H1 (cell line): ENCODE measurements at regions not wholly inside any gene's neighbourhood (a gene's known extent, or its start where the extent isn't known, plus 50 kb on each side); places are given as distances from the start of the nearest gene placed in this dataset.

ENCODE experiments used
- CTCF ChIA-PET: fragments of 300-600 bp; sonication (Branson Sonifier 250); formaldehyde crosslinking; loops from one replicate; lab custom pipeline; 2021; ENCODE audit not compliant: partially characterized antibody; lab: Charles Lee
- POLR2A ChIA-PET: fragments of 300-600 bp; sonication (Branson Sonifier 250); formaldehyde crosslinking; loops from one replicate; lab custom pipeline; 2021; ENCODE audit warnings: inconsistent platforms; ENCODE audit not compliant: partially characterized antibody; lab: Charles Lee
- DNase-seq, 2 experiments: peaks; one replicate each; pipeline versions ENCODE4 v3.0.0 to v3.0.0-alpha.2; 2010 to 2022; ENCODE audit warnings: low spot score in 2 of 2, low read depth in 1 of 2, mixed read lengths in 1 of 2
- FAIRE-seq: peaks from 2 replicates; lab custom pipeline; 2011; peaks lifted over from hg19 to GRCh38; lab: Jason Lieb, UNC
- H2AFZ ChIP-seq: 2 replicates; pipeline ENCODE4 v1.8.1; 2012; ENCODE audit warnings: low read length, inconsistent platforms
- H2AK5ac ChIP-seq: 2 replicates; pipeline ENCODE4 v1.6.1; 2013; ENCODE audit warnings: low read depth, low read length
- H2BK120ac ChIP-seq: replicated peaks from 2 replicates; pipeline ENCODE3; 2013; ENCODE audit warnings: low read depth, low read length, inconsistent platforms
- H2BK12ac ChIP-seq: 2 replicates; pipeline ENCODE4 v1.6.1; 2013; ENCODE audit warnings: low read depth, low read length
- H2BK15ac ChIP-seq: 2 replicates; pipeline ENCODE4 v1.6.1; 2013; ENCODE audit warnings: low read length
- H2BK20ac ChIP-seq: 2 replicates; pipeline ENCODE4 v1.6.1; 2013; ENCODE audit warnings: low read length
- H2BK5ac ChIP-seq: 2 replicates; pipeline ENCODE4 v1.6.1; 2013; ENCODE audit warnings: low read depth, low read length
- H3K14ac ChIP-seq: 2 replicates; pipeline ENCODE4 v1.6.1; 2013; ENCODE audit warnings: inconsistent platforms; ENCODE audit not compliant: insufficient read length
- H3K18ac ChIP-seq: 2 replicates; pipeline ENCODE4 v1.6.1; 2013; ENCODE audit warnings: low read length; ENCODE audit errors: extremely low read depth
- H3K23ac ChIP-seq: 2 replicates; pipeline ENCODE4 v1.6.1; 2013; ENCODE audit warnings: inconsistent platforms; ENCODE audit not compliant: insufficient read length
- H3K23me2 ChIP-seq: 2 replicates; pipeline ENCODE4 v1.6.1; 2013; ENCODE audit warnings: low read depth, low read length
- H3K27ac ChIP-seq: 2 replicates; pipeline ENCODE4 v1.6.1; 2011; ENCODE audit warnings: low read depth, low read length, inconsistent platforms
- H3K27me3 ChIP-seq, 4 experiments: replicated peaks in 1 of 4; 1 replicate in 1 of 4; 2 replicates in 3 of 4; pipeline versions ENCODE4 v1.6.1 to v1.8.1; 2011 to 2013; ENCODE audit warnings: low read length in 3 of 4, mild to moderate bottlenecking in 3 of 4, inconsistent platforms in 2 of 4, mixed read lengths in 2 of 4, moderate library complexity in 1 of 4; ENCODE audit not compliant: control insufficient read depth in 3 of 4, insufficient read depth in 3 of 4; ENCODE audit errors: extremely low read depth in 1 of 4
- H3K36me3 ChIP-seq, 4 experiments: 2 replicates each; pipeline versions ENCODE4 v1.6.1 to v1.8.1; 2011 to 2013; ENCODE audit warnings: mild to moderate bottlenecking in 4 of 4, low read length in 3 of 4, moderate library complexity in 2 of 4, control low read depth in 1 of 4, inconsistent platforms in 1 of 4; ENCODE audit not compliant: insufficient read depth in 4 of 4, control insufficient read depth in 2 of 4
- H3K4ac ChIP-seq: replicated peaks from 2 replicates; pipeline ENCODE3; 2013; ENCODE audit warnings: low read length, low read depth, mixed read lengths, inconsistent platforms; ENCODE audit not compliant: insufficient read length
- H3K4me1 ChIP-seq, 4 experiments: replicated peaks in 1 of 4; 1 replicate in 1 of 4; 2 replicates in 3 of 4; pipeline versions ENCODE4 v1.6.1 to v1.8.1; 2011 to 2013; ENCODE audit warnings: low read length in 3 of 4, inconsistent platforms in 2 of 4, mixed read lengths in 1 of 4; ENCODE audit not compliant: insufficient read depth in 4 of 4, control insufficient read depth in 3 of 4
- H3K4me2 ChIP-seq, 2 experiments: 2 replicates each; pipeline versions ENCODE4 v1.6.1 to v1.8.1; 2011 to 2013; ENCODE audit warnings: low read depth in 2 of 2, low read length in 2 of 2, control low read depth in 1 of 2, inconsistent platforms in 1 of 2, mild to moderate bottlenecking in 1 of 2; ENCODE audit not compliant: insufficient read depth in 1 of 2
- H3K4me3 ChIP-seq, 4 experiments: fragments of 200-600, 300-600 bp in 1 of 4; sonication (generic), shearing (Covaris generic), sonication (Bioruptor Twin) in 1 of 4; 2 replicates each; pipeline versions ENCODE4 v1.5.1 to v1.8.1; 2011 to 2016; ENCODE audit warnings: low read length in 4 of 4, low read depth in 3 of 4, control low read depth in 2 of 4, inconsistent platforms in 2 of 4, mild to moderate bottlenecking in 2 of 4, mixed read lengths in 1 of 4, moderate library complexity in 1 of 4; ENCODE audit not compliant: insufficient read depth in 2 of 4; ENCODE audit errors: extremely low read depth in 1 of 4
- H3K56ac ChIP-seq: replicated peaks from 2 replicates; pipeline ENCODE3; 2013; ENCODE audit warnings: low read depth, mild to moderate bottlenecking, mixed read lengths, low read length, inconsistent platforms; ENCODE audit not compliant: insufficient read length
- H3K79me1 ChIP-seq: 2 replicates; pipeline ENCODE4 v1.6.1; 2013; ENCODE audit warnings: low read depth, low read length, control low read depth
- H3K79me2 ChIP-seq, 2 experiments: 2 replicates each; pipeline versions ENCODE4 v1.6.1 to v1.8.1; 2012 to 2013; ENCODE audit warnings: low read length in 2 of 2, mild to moderate bottlenecking in 2 of 2, inconsistent platforms in 1 of 2; ENCODE audit not compliant: insufficient read depth in 2 of 2, control insufficient read depth in 1 of 2
- H3K9ac ChIP-seq, 4 experiments: replicated peaks in 1 of 4; 1 replicate in 1 of 4; 2 replicates in 3 of 4; pipeline versions ENCODE4 v1.6.1 to v1.8.1; 2011 to 2013; ENCODE audit warnings: low read depth in 3 of 4, low read length in 3 of 4, control low read depth in 2 of 4, mild to moderate bottlenecking in 2 of 4, moderate library complexity in 2 of 4, inconsistent platforms in 1 of 4; ENCODE audit errors: extremely low read depth in 1 of 4
- H3K9me3 ChIP-seq, 2 experiments: 2 replicates each; pipeline versions ENCODE4 v1.6.1 to v1.8.1; 2012 to 2013; ENCODE audit warnings: mild to moderate bottlenecking in 2 of 2, moderate library complexity in 2 of 2, control low read depth in 1 of 2, inconsistent platforms in 1 of 2, low read depth in 1 of 2, low read length in 1 of 2, mixed read lengths in 1 of 2; ENCODE audit not compliant: insufficient read depth in 2 of 2
- H4K20me1 ChIP-seq, 2 experiments: replicated peaks in 1 of 2; 2 replicates each; pipeline versions ENCODE3 to v1.8.1; 2011 to 2013; ENCODE audit warnings: inconsistent platforms in 2 of 2, low read length in 2 of 2, mild to moderate bottlenecking in 1 of 2; ENCODE audit not compliant: insufficient read depth in 2 of 2, control insufficient read depth in 1 of 2
- H4K5ac ChIP-seq: 2 replicates; pipeline ENCODE4 v1.6.1; 2013; ENCODE audit warnings: low read length, low read depth, mixed read lengths, inconsistent platforms; ENCODE audit not compliant: insufficient read length
- H4K8ac ChIP-seq: 2 replicates; pipeline ENCODE4 v1.8.0; 2013; ENCODE audit warnings: mild to moderate bottlenecking, moderate library complexity, low read length, inconsistent platforms; ENCODE audit not compliant: insufficient read depth; ENCODE audit errors: extremely low read depth
- H4K91ac ChIP-seq: replicated peaks from 2 replicates; pipeline ENCODE3; 2013; ENCODE audit warnings: low read length, mixed read lengths, inconsistent platforms; ENCODE audit not compliant: insufficient read length
- BRCA1 ChIP-seq: IDR thresholded peaks from 2 replicates; pipeline ENCODE4 v1.6.1; 2012; ENCODE audit warnings: low read depth, low read length, improper control_type of control experiment
- CBX8 ChIP-seq: fragments of 300-800, 300-1000 bp; sonication (generic); IDR thresholded peaks from 2 replicates; pipeline ENCODE4 v1.7.1; 2016; ENCODE audit warnings: low read depth, low read length, borderline replicate concordance
- CHD1 ChIP-seq: IDR thresholded peaks from 2 replicates; pipeline ENCODE4 v1.6.1; 2012; ENCODE audit warnings: low read depth, low read length, improper control_type of control experiment
- CREB1 ChIP-seq: IDR thresholded peaks from 2 replicates; pipeline ENCODE4 v1.6.1; 2012; ENCODE audit warnings: inconsistent platforms
- EZH2 ChIP-seq: fragments of 200-600 bp; sonication (generic); IDR thresholded peaks from 2 replicates; pipeline ENCODE4 v1.7.1; 2012; ENCODE audit warnings: low read depth, mild to moderate bottlenecking, moderate library complexity, low read length, inconsistent platforms; ENCODE audit not compliant: severe bottlenecking
- GTF2F1 ChIP-seq: IDR thresholded peaks from 2 replicates; pipeline ENCODE4 v1.6.1; 2012; ENCODE audit warnings: low read depth, low read length, improper control_type of control experiment, borderline replicate concordance
- JUND ChIP-seq: IDR thresholded peaks from 2 replicates; pipeline ENCODE4 v1.6.1; 2011; ENCODE audit warnings: mild to moderate bottlenecking, improper control_type of control experiment, low read length
- NANOG ChIP-seq: IDR thresholded peaks from 2 replicates; pipeline ENCODE4 v1.6.1; 2011; ENCODE audit warnings: low read length, low read depth, mild to moderate bottlenecking, inconsistent platforms; ENCODE audit not compliant: insufficient read depth, poor library complexity, severe bottlenecking
- RXRA ChIP-seq: IDR thresholded peaks from 2 replicates; pipeline ENCODE4 v1.6.1; 2011; ENCODE audit warnings: low read depth, mild to moderate bottlenecking, low read length, moderate library complexity; ENCODE audit not compliant: insufficient read depth
- SIX5 ChIP-seq: IDR thresholded peaks from 2 replicates; pipeline ENCODE4 v1.6.1; 2011; ENCODE audit warnings: mild to moderate bottlenecking, low read depth, low read length
- SP1 ChIP-seq: IDR thresholded peaks from 2 replicates; pipeline ENCODE4 v1.6.1; 2011; ENCODE audit warnings: low read depth, low read length
- WGBS, 2 experiments: shearing (Covaris generic) in 1 of 2; methylation state at CpG; one replicate each; pipeline versions ENCODE4 v1.1.6 to v1.1.7; 2013 to 2015; ENCODE audit warnings: low lambda C conversion rate in 2 of 2, mixed read lengths in 2 of 2, inconsistent platforms in 1 of 2, low coverage in 1 of 2, missing lambda C conversion rate in 1 of 2; ENCODE audit not compliant: insufficient replicate concordance in 2 of 2, insufficient coverage in 1 of 2, insufficient read length in 1 of 2; ENCODE audit errors: extremely low coverage in 1 of 2, missing lambda C conversion rate in 1 of 2; 5-methylcytosine and 5-hydroxymethylcytosine counted together

DNA sequence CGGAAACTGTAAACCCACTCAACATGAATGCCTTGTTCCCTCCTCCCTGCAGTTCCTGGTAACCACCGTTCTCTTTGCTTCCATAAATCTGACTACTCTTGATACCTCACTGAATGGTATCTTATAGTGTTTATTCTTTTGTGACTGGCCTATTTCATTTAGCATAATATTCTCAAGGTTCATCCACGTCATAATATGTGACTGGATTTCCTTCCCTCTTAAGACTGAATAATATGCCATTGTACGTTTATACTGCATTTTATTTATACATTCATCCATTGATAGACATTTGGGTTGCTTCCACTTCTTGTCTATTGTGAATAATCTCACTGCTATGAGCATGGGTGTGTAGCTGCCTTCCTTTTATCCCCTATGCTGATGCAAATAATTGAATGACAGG lies 253.3 kb upstream of the SMARCA2 start:
- H3K4me2 ChIP-seq: no peak overlapping the region
- H3K79me1 ChIP-seq: no peaks in the 10 kb centered on the region
- H3K36me3 ChIP-seq: no peaks in the 10 kb centered on the region
- POLR2A ChIA-PET: no interaction called here
- no peaks in the 10 kb centered on the region for H4K20me1 ChIP-seq
- no peaks in the 10 kb centered on the region for H3K23me2 ChIP-seq
- FAIRE-seq (no peak), DNase-seq (no peak)
- H3K4ac ChIP-seq: no peak overlapping the region
- no peak overlapping the region for H3K56ac ChIP-seq
- H4K8ac ChIP-seq: no peak overlapping the region
- H4K91ac ChIP-seq: no peak overlapping the region
- no peak overlapping the region for H3K9ac ChIP-seq
- no peak overlapping the region for H3K14ac ChIP-seq
- no peak overlapping the region for H3K4me3 ChIP-seq
- no peak for TF ChIP-seq JUND
- no peak for TF ChIP-seq CBX8
- no peak for TF ChIP-seq SIX5
- no peak for TF ChIP-seq NANOG
- no peak for TF ChIP-seq SP1
- no peak for TF ChIP-seq GTF2F1
- no peak for TF ChIP-seq CREB1
- TF ChIP-seq EZH2: no peak
- TF ChIP-seq RXRA: no peak
- TF ChIP-seq CHD1: no peak
- no peak for TF ChIP-seq BRCA1
- H4K5ac ChIP-seq: no peak overlapping the region
- CTCF ChIA-PET: no interaction called here
- H2BK15ac ChIP-seq: no peak overlapping the region
- H2AK5ac ChIP-seq: no peak overlapping the region
- no peak overlapping the region for H2BK120ac ChIP-seq
- H3K4me1 ChIP-seq: peaks cover 0 to 2% (median 0%) of the 10 kb centered on the region in 4 experiments; a peak in 2 of 7 replicates
- H2BK12ac ChIP-seq: no peak overlapping the region
- no peaks in the 10 kb centered on the region for H3K79me2 ChIP-seq
- WGBS, 2 experiments: 84% methylated on average over 4 of the region's 4 CpGs; no CpG with 5 or more reads in 1 of the 2 experiments
- H2BK20ac ChIP-seq: no peak overlapping the region
- H3K23ac ChIP-seq: no peak overlapping the region
- H2AFZ ChIP-seq: no peak overlapping the region
- H2BK5ac ChIP-seq: no peak overlapping the region
- H3K27ac ChIP-seq: no peak overlapping the region
- H3K18ac ChIP-seq: no peak overlapping the region
- no peaks in the 10 kb centered on the region for H3K27me3 ChIP-seq
- H3K9me3 ChIP-seq: no peaks in the 10 kb centered on the region
